H1 (cell line): ENCODE measurements at regions not wholly inside any gene's neighbourhood (a gene's known extent, or its start where the extent isn't known, plus 50 kb on each side); places are given as distances from the start of the nearest gene placed in this dataset.

Source experiments
- BCL11A ChIP-seq, 2 experiments: IDR thresholded peaks; one replicate each; pipeline ENCODE4 v1.6.1; 2011; ENCODE audit warnings: low read depth in 2 of 2, low read length in 2 of 2, mild to moderate bottlenecking in 2 of 2
- CHD2 ChIP-seq: IDR thresholded peaks from 2 replicates; pipeline ENCODE4 v1.6.1; 2012; ENCODE audit warnings: low read length, improper control_type of control experiment
- CREB1 ChIP-seq: IDR thresholded peaks from 2 replicates; pipeline ENCODE4 v1.6.1; 2012; ENCODE audit warnings: inconsistent platforms
- CTBP2 ChIP-seq: IDR thresholded peaks from 2 replicates; pipeline ENCODE4 v1.7.0; 2011; ENCODE audit warnings: borderline replicate concordance, mild to moderate bottlenecking, moderate library complexity, mixed read lengths, low read length; ENCODE audit not compliant: insufficient read depth, insufficient read length
- EP300 ChIP-seq, 2 experiments: IDR thresholded peaks; 1 replicate in 1 of 2; 2 replicates in 1 of 2; pipeline ENCODE4 v1.6.1; 2011 to 2012; ENCODE audit warnings: low read depth in 2 of 2, low read length in 2 of 2, mild to moderate bottlenecking in 2 of 2, borderline replicate concordance in 1 of 2, inconsistent platforms in 1 of 2, moderate library complexity in 1 of 2
- GABPA ChIP-seq: IDR thresholded peaks from 2 replicates; pipeline ENCODE4 v1.6.1; 2011; ENCODE audit warnings: mild to moderate bottlenecking, low read length, moderate library complexity, borderline replicate concordance; ENCODE audit not compliant: insufficient read depth
- JUND ChIP-seq: IDR thresholded peaks from 2 replicates; pipeline ENCODE4 v1.6.1; 2011; ENCODE audit warnings: mild to moderate bottlenecking, improper control_type of control experiment, low read length
- PHF8 ChIP-seq: fragments of 200-600 bp; sonication (generic); conservative IDR thresholded peaks from 2 replicates; pipeline ENCODE4 v1.7.1; 2012; ENCODE audit warnings: low read depth, mild to moderate bottlenecking, inconsistent platforms, low read length, moderate library complexity
- SRF ChIP-seq: IDR thresholded peaks from 2 replicates; pipeline ENCODE4 v1.6.1; 2011; ENCODE audit warnings: mild to moderate bottlenecking, low read depth, low read length, moderate library complexity
- TAF1 ChIP-seq: IDR thresholded peaks from 2 replicates; pipeline ENCODE4 v1.6.1; 2011; ENCODE audit warnings: mild to moderate bottlenecking, low read depth, low read length
- TAF7 ChIP-seq: optimal IDR thresholded peaks from 2 replicates; pipeline ENCODE3; 2011; ENCODE audit warnings: low read depth, mild to moderate bottlenecking, inconsistent platforms, low read length, moderate library complexity, borderline replicate concordance
- TF ChIP-seq, protein P1 (sequence below): fragments of 300-600 bp; sonication (generic); IDR thresholded peaks from 2 replicates; pipeline ENCODE4 v1.7.1; 2012; ENCODE audit warnings: low read length, moderate library complexity, mild to moderate bottlenecking, inconsistent platforms; ENCODE audit not compliant: insufficient replicate concordance

GRCh38 chr2:196441527-196441926 is 198.0 kb upstream of the CCDC150 start (continued):
- TF ChIP-seq, protein P1, sequence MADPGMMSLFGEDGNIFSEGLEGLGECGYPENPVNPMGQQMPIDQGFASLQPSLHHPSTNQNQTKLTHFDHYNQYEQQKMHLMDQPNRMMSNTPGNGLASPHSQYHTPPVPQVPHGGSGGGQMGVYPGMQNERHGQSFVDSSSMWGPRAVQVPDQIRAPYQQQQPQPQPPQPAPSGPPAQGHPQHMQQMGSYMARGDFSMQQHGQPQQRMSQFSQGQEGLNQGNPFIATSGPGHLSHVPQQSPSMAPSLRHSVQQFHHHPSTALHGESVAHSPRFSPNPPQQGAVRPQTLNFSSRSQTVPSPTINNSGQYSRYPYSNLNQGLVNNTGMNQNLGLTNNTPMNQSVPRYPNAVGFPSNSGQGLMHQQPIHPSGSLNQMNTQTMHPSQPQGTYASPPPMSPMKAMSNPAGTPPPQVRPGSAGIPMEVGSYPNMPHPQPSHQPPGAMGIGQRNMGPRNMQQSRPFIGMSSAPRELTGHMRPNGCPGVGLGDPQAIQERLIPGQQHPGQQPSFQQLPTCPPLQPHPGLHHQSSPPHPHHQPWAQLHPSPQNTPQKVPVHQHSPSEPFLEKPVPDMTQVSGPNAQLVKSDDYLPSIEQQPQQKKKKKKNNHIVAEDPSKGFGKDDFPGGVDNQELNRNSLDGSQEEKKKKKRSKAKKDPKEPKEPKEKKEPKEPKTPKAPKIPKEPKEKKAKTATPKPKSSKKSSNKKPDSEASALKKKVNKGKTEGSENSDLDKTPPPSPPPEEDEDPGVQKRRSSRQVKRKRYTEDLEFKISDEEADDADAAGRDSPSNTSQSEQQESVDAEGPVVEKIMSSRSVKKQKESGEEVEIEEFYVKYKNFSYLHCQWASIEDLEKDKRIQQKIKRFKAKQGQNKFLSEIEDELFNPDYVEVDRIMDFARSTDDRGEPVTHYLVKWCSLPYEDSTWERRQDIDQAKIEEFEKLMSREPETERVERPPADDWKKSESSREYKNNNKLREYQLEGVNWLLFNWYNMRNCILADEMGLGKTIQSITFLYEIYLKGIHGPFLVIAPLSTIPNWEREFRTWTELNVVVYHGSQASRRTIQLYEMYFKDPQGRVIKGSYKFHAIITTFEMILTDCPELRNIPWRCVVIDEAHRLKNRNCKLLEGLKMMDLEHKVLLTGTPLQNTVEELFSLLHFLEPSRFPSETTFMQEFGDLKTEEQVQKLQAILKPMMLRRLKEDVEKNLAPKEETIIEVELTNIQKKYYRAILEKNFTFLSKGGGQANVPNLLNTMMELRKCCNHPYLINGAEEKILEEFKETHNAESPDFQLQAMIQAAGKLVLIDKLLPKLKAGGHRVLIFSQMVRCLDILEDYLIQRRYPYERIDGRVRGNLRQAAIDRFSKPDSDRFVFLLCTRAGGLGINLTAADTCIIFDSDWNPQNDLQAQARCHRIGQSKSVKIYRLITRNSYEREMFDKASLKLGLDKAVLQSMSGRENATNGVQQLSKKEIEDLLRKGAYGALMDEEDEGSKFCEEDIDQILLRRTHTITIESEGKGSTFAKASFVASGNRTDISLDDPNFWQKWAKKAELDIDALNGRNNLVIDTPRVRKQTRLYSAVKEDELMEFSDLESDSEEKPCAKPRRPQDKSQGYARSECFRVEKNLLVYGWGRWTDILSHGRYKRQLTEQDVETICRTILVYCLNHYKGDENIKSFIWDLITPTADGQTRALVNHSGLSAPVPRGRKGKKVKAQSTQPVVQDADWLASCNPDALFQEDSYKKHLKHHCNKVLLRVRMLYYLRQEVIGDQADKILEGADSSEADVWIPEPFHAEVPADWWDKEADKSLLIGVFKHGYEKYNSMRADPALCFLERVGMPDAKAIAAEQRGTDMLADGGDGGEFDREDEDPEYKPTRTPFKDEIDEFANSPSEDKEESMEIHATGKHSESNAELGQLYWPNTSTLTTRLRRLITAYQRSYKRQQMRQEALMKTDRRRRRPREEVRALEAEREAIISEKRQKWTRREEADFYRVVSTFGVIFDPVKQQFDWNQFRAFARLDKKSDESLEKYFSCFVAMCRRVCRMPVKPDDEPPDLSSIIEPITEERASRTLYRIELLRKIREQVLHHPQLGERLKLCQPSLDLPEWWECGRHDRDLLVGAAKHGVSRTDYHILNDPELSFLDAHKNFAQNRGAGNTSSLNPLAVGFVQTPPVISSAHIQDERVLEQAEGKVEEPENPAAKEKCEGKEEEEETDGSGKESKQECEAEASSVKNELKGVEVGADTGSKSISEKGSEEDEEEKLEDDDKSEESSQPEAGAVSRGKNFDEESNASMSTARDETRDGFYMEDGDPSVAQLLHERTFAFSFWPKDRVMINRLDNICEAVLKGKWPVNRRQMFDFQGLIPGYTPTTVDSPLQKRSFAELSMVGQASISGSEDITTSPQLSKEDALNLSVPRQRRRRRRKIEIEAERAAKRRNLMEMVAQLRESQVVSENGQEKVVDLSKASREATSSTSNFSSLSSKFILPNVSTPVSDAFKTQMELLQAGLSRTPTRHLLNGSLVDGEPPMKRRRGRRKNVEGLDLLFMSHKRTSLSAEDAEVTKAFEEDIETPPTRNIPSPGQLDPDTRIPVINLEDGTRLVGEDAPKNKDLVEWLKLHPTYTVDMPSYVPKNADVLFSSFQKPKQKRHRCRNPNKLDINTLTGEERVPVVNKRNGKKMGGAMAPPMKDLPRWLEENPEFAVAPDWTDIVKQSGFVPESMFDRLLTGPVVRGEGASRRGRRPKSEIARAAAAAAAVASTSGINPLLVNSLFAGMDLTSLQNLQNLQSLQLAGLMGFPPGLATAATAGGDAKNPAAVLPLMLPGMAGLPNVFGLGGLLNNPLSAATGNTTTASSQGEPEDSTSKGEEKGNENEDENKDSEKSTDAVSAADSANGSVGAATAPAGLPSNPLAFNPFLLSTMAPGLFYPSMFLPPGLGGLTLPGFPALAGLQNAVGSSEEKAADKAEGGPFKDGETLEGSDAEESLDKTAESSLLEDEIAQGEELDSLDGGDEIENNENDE: no peak
- TF ChIP-seq SRF (no peak), TAF7 (no peak), TAF1 (no peak), CREB1 (no peak), JUND (no peak), EP300 (IDR thresholded peaks at IDR 0.05; ENCODE audit: borderline replicate concordance in 1 of 2, low read depth in 2 of 2, low read length in 2 of 2) (no peak), CTBP2 (no peak), CHD2 (no peak), PHF8 (no peak), BCL11A (IDR thresholded peaks at IDR 0.05; ENCODE audit: low read depth in 2 of 2, low read length in 2 of 2) (no peak), GABPA (no peak)
